HCT116 (cell line): ENCODE measurements at regions not wholly inside any gene's neighbourhood (a gene's known extent, or its start where the extent isn't known, plus 50 kb on each side); places are given as distances from the start of the nearest gene placed in this dataset.

Source experiments
- ATAC-seq: fragments of 200-7000 bp; cut with Tn5 transposase; 2 replicates; pipeline ENCODE4 v1.9.1; 2020; ENCODE audit warnings: mild to moderate bottlenecking, moderate library complexity
- BruUV-seq: library from RNA; stranded (reverse); fragments of 400-500 nt; replicated peaks from 2 replicates; lab custom pipeline; 2021; lab: Mats Ljungman, UMichigan
- CTCF ChIA-PET: fragments of 300-600 bp; sonication (Branson Sonifier 250); formaldehyde crosslinking; loops from one replicate; lab custom pipeline; 2021; ENCODE audit warnings: antibody characterized with exemption; lab: Charles Lee
- POLR2A ChIA-PET: fragments of 300-600, 350-600 bp; sonication (Branson Sonifier 250); formaldehyde crosslinking; loops from one replicate; lab custom pipeline; 2021; ENCODE audit warnings: antibody characterized with exemption; lab: Charles Lee
- RAD21 ChIA-PET, 2 experiments: fragments of 300-600 bp; sonication (Branson Sonifier 250); formaldehyde crosslinking; loops; one replicate each; lab custom pipeline; 2023; ENCODE audit warnings: low total read pairs in 2 of 2; ENCODE audit not compliant: uncharacterized antibody in 2 of 2, unreplicated experiment in 2 of 2, low non-redundant PET in 1 of 2; lab: Charles Lee
- DNase-seq: peaks from one replicate; pipeline ENCODE4 v3.0.0-alpha.2; 2010; ENCODE audit warnings: low read depth, low spot score
- H2AFZ ChIP-seq: fragments of 200-600 bp; shearing (Covaris generic), sonication (generic); 2 replicates; pipeline ENCODE4 v1.6.1; 2017; ENCODE audit warnings: low read depth, mixed run types, mixed read lengths, antibody characterized with exemption, low read length; ENCODE audit not compliant: poor library complexity, severe bottlenecking
- H3K27ac ChIP-seq: 2 replicates; pipeline ENCODE4 v1.5.1; 2012; ENCODE audit warnings: low read depth, low read length
- H3K27me3 ChIP-seq: fragments of 200-600 bp; sonication (generic); 2 replicates; pipeline ENCODE4 v1.6.1; 2016; ENCODE audit warnings: mixed run types, low read length, mixed read lengths; ENCODE audit not compliant: insufficient read depth
- H3K36me3 ChIP-seq, 2 experiments: fragments of 200-500 bp in 1 of 2; fragments of 200-600 bp in 1 of 2; sonication (Bioruptor generic) in 1 of 2; sonication (generic) in 1 of 2; 2 replicates each; pipeline versions ENCODE4 v1.5.1 to v1.6.1; 2014 to 2016; ENCODE audit warnings: low read length in 2 of 2, inconsistent platforms in 1 of 2, mixed read lengths in 1 of 2, mixed run types in 1 of 2; ENCODE audit not compliant: insufficient read depth in 2 of 2, control insufficient read depth in 1 of 2
- H3K4me1 ChIP-seq, 2 experiments: fragments of 200-600 bp in 1 of 2; sonication (generic) in 1 of 2; 2 replicates each; pipeline versions ENCODE4 v1.5.1 to v1.6.1; 2012 to 2017; ENCODE audit warnings: low read length in 2 of 2, inconsistent platforms in 1 of 2, mild to moderate bottlenecking in 1 of 2, mixed read lengths in 1 of 2, mixed run types in 1 of 2, moderate library complexity in 1 of 2; ENCODE audit not compliant: insufficient read depth in 2 of 2, control insufficient read depth in 1 of 2
- H3K4me2 ChIP-seq: fragments of 200-600 bp; sonication (generic); 2 replicates; pipeline ENCODE4 v1.6.1; 2017; ENCODE audit warnings: mixed run types, low read length, mixed read lengths
- H3K4me3 ChIP-seq, 2 experiments: fragments of 200-600 bp in 1 of 2; sonication (generic) in 1 of 2; replicated peaks in 1 of 2; 2 replicates each; pipeline ENCODE4 v1.5.1; 2011 to 2016; ENCODE audit warnings: low read length in 2 of 2, control low read depth in 1 of 2, low read depth in 1 of 2, mild to moderate bottlenecking in 1 of 2, mixed read lengths in 1 of 2, mixed run types in 1 of 2
- H3K79me2 ChIP-seq: fragments of 200-600 bp; sonication (generic); 2 replicates; pipeline ENCODE4 v1.6.1; 2017; ENCODE audit warnings: mild to moderate bottlenecking, mixed run types, low read length, moderate library complexity, mixed read lengths; ENCODE audit not compliant: insufficient read depth
- H3K9ac ChIP-seq: fragments of 200-600 bp; sonication (generic); 2 replicates; pipeline ENCODE4 v1.6.1; 2016; ENCODE audit warnings: low read length, mixed read lengths
- H3K9me2 ChIP-seq: fragments of 200-600 bp; sonication (generic), shearing (Covaris generic); 2 replicates; pipeline ENCODE4 v1.6.1; 2017; ENCODE audit warnings: mixed run types, mild to moderate bottlenecking, moderate library complexity; ENCODE audit not compliant: insufficient read depth
- H3K9me3 ChIP-seq, 2 experiments: fragments of 200-500 bp in 1 of 2; fragments of 200-600 bp in 1 of 2; sonication (Bioruptor generic) in 1 of 2; sonication (generic) in 1 of 2; 2 replicates each; pipeline ENCODE4 v1.6.1; 2014 to 2017; ENCODE audit warnings: low read length in 2 of 2, mixed read lengths in 2 of 2, inconsistent platforms in 1 of 2, low read depth in 1 of 2, mild to moderate bottlenecking in 1 of 2, mixed run types in 1 of 2, moderate library complexity in 1 of 2; ENCODE audit not compliant: control insufficient read depth in 1 of 2, insufficient read depth in 1 of 2
- H4K20me1 ChIP-seq: fragments of 200-600 bp; sonication (generic), shearing (Covaris generic); 2 replicates; pipeline ENCODE4 v1.6.1; 2017; ENCODE audit warnings: mixed run types, mild to moderate bottlenecking, moderate library complexity; ENCODE audit not compliant: insufficient read depth
- CBX3 ChIP-seq: IDR thresholded peaks from 2 replicates; pipeline ENCODE4 v1.6.1; 2012; ENCODE audit warnings: low read depth
- EGR1 ChIP-seq: IDR thresholded peaks from 2 replicates; pipeline ENCODE4 v1.6.1; 2012; ENCODE audit warnings: low read depth
- ELF1 ChIP-seq: IDR thresholded peaks from 2 replicates; pipeline ENCODE4 v1.6.1; 2012; ENCODE audit warnings: low read depth, borderline replicate concordance
- EZH2 ChIP-seq: fragments of 200-600 bp; sonication (generic); IDR thresholded peaks from 2 replicates; pipeline ENCODE4 v1.6.1; 2017; ENCODE audit warnings: antibody characterized with exemption, mixed run types
- FOSL1 ChIP-seq: IDR thresholded peaks from 2 replicates; pipeline ENCODE4 v1.6.1; 2012; ENCODE audit warnings: low read depth
- MAX ChIP-seq: IDR thresholded peaks from 2 replicates; pipeline ENCODE4 v1.6.1; 2012
- POLR2A ChIP-seq: IDR thresholded peaks from 2 replicates; pipeline ENCODE4 v1.7.0; 2011; ENCODE audit warnings: borderline replicate concordance; ENCODE audit not compliant: insufficient read depth, insufficient read length; ENCODE audit errors: extremely low read depth
- RAD21 ChIP-seq: IDR thresholded peaks from 2 replicates; pipeline ENCODE4 v1.6.1; 2012; ENCODE audit warnings: low read depth, mild to moderate bottlenecking
- TCF7L2 ChIP-seq: IDR thresholded peaks from 2 replicates; pipeline ENCODE4 v1.7.0; 2011; ENCODE audit warnings: borderline replicate concordance, inconsistent platforms; ENCODE audit not compliant: insufficient read depth, insufficient read length; ENCODE audit errors: extremely low read depth
- YY1 ChIP-seq: IDR thresholded peaks from 2 replicates; pipeline ENCODE4 v1.6.1; 2011; ENCODE audit warnings: low read length, low read depth, moderate library complexity, mild to moderate bottlenecking; ENCODE audit not compliant: insufficient replicate concordance; ENCODE audit errors: extremely low read depth
- ZFX ChIP-seq: fragments of 450-650 bp; IDR thresholded peaks from 2 replicates; pipeline ENCODE4 v1.6.1; 2017
- intact Hi-C: fragments of 100-400 bp; cut with micrococcal nuclease; formaldehyde crosslinking; loops from 2 replicates; pipeline ENCODE4 v1.10.0; 2022
- TF ChIP-seq, protein P1 (sequence below): IDR thresholded peaks from 2 replicates; pipeline ENCODE4 v1.6.1; 2011; ENCODE audit warnings: mild to moderate bottlenecking, low read length, moderate library complexity; ENCODE audit not compliant: insufficient replicate concordance; ENCODE audit errors: extremely low read depth
- TF ChIP-seq, protein P2 (sequence below): IDR thresholded peaks from 2 replicates; pipeline ENCODE4 v1.6.1; 2012
- TF ChIP-seq, protein P3 (sequence below), 3 experiments: fragments of 200-600 bp in 1 of 3; sonication (generic) in 1 of 3; IDR thresholded peaks in 2 of 3; conservative IDR thresholded peaks in 1 of 3; 2 replicates each; pipeline ENCODE4 v1.5.1; 2012 to 2017; ENCODE audit warnings: low read depth in 2 of 3, low read length in 2 of 3, antibody characterized with exemption in 1 of 3, borderline replicate concordance in 1 of 3, control low read depth in 1 of 3, mild to moderate bottlenecking in 1 of 3, mixed read lengths in 1 of 3, mixed run types in 1 of 3, moderate library complexity in 1 of 3; ENCODE audit not compliant: insufficient read depth in 1 of 3

DNA sequence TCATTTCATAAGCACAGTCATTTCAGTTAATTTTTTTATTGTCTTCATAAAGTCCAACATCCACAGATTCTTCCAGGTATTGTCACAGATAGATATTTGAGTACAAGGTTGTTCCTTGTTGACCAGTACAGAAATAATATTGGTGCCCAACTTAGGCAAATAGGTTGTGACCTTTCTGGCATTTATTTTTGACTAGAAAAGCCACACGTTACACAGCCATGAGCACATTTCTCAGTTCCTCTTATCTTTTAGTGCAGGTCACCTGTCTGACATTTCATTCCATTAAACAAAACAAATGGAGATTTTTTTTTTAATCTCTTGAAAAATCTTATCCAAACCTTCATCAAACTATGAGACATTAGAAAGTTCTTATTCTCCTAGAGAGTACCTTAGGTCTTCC lies 428.8 kb downstream of the ZNF521 start (continued):
- TF ChIP-seq, protein P1, sequence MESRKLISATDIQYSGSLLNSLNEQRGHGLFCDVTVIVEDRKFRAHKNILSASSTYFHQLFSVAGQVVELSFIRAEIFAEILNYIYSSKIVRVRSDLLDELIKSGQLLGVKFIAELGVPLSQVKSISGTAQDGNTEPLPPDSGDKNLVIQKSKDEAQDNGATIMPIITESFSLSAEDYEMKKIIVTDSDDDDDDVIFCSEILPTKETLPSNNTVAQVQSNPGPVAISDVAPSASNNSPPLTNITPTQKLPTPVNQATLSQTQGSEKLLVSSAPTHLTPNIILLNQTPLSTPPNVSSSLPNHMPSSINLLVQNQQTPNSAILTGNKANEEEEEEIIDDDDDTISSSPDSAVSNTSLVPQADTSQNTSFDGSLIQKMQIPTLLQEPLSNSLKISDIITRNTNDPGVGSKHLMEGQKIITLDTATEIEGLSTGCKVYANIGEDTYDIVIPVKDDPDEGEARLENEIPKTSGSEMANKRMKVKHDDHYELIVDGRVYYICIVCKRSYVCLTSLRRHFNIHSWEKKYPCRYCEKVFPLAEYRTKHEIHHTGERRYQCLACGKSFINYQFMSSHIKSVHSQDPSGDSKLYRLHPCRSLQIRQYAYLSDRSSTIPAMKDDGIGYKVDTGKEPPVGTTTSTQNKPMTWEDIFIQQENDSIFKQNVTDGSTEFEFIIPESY: no peak

DNA sequence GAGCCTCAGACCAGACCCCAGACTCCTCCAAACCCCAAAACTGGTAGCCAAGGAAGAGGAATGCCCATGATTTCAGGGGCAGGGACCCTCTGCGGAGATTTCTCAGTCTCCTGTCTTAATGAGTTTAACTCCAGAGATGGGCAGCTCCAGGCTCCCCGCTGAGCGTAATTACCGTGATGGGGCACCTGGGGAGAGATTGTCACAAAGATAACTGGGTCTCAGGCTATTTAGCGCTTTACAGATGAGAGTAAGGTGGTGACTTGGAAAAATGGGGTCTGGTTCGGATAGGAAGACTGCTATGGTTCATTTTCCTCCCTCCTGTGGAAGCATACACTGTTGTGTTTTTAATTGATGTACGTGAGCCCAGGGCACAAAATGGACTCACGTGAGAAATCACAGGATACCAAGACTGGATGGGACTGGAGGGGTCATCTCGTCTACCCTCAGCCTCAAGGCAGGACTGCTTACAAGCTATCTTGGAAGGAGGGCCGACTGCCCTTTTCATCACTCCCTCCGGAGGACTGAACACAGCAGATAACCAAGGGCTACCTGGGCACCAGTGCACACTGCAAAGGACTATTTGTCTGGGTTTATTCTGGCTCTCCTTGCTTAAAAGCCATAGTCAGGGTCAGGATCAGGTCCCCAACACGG lies 427.8 kb downstream of the ZNF521 start:
- no peak overlapping the region for H3K4me3 ChIP-seq
- no peak overlapping the region for H3K9ac ChIP-seq
- no peaks in the 10 kb centered on the region for H3K79me2 ChIP-seq
- ATAC-seq (no peak), DNase-seq (no peak)
- no peaks in the 10 kb centered on the region for H3K9me2 ChIP-seq
- H3K9me3 ChIP-seq: no peaks in the 10 kb centered on the region
- ChIA-PET POLR2A (no interaction called here), CTCF (no interaction called here), RAD21 (no interaction called here)
- H3K4me2 ChIP-seq: no peak overlapping the region
- H3K27ac ChIP-seq: no peak overlapping the region
- no peaks in the 10 kb centered on the region for H3K4me1 ChIP-seq
- no peaks in the 10 kb centered on the region for H4K20me1 ChIP-seq
- intact Hi-C loops: no loop called here
- peaks cover 6% of the 10 kb centered on the region; the same call in 1 of the 2 replicates for H3K27me3 ChIP-seq
- no peak overlapping the region for H2AFZ ChIP-seq
- H3K36me3 ChIP-seq: no peaks in the 10 kb centered on the region
- no TSS peak for BruUV-seq
- TF ChIP-seq RAD21 (no peak), ELF1 (no peak), ZFX (no peak), CBX3 (no peak), POLR2A (no peak), MAX (no peak), TCF7L2 (no peak), YY1 (no peak), EZH2 (no peak), EGR1 (no peak), FOSL1 (no peak)
- TF ChIP-seq, protein P1: no peak
- TF ChIP-seq, protein P2, sequence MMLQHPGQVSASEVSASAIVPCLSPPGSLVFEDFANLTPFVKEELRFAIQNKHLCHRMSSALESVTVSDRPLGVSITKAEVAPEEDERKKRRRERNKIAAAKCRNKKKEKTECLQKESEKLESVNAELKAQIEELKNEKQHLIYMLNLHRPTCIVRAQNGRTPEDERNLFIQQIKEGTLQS: no peak
- TF ChIP-seq, protein P3, sequence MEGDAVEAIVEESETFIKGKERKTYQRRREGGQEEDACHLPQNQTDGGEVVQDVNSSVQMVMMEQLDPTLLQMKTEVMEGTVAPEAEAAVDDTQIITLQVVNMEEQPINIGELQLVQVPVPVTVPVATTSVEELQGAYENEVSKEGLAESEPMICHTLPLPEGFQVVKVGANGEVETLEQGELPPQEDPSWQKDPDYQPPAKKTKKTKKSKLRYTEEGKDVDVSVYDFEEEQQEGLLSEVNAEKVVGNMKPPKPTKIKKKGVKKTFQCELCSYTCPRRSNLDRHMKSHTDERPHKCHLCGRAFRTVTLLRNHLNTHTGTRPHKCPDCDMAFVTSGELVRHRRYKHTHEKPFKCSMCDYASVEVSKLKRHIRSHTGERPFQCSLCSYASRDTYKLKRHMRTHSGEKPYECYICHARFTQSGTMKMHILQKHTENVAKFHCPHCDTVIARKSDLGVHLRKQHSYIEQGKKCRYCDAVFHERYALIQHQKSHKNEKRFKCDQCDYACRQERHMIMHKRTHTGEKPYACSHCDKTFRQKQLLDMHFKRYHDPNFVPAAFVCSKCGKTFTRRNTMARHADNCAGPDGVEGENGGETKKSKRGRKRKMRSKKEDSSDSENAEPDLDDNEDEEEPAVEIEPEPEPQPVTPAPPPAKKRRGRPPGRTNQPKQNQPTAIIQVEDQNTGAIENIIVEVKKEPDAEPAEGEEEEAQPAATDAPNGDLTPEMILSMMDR (IDR thresholded peaks at IDR 0.05 in 2 of 3, conservative IDR thresholded peaks at IDR 0.05 in 1 of 3; ENCODE audit: borderline replicate concordance in 1 of 3, insufficient read depth in 1 of 3, low read depth in 2 of 3, low read length in 2 of 3): no peak
